ENCODE measurements at regions not wholly inside any gene's neighbourhood (a gene's known extent, or its start where the extent isn't known, plus 50 kb on each side); places are given as distances from the start of the nearest gene placed in this dataset.
A peak's percentile ranks its signal among the peaks of the same experiment; 100 is the strongest.
"Not testable (repeated sequence)": the region's sequence is repeated elsewhere in the genome, so short reads cannot be mapped to it uniquely, and the experiment has no call there.

GRCh38 chr1:101185421-101185820 lies 51.4 kb upstream of the S1PR1 start:
- Mint-ChIP-seq H3K36me3 (ENCODE audit: low read depth) (no peaks in the 10 kb centered on the region), H3K4me3 (no peak overlapping the region)

GRCh38 chr1:101183388-101183699 lies 53.5 kb upstream of the S1PR1 start:
- no peaks in the 10 kb centered on the region for H3K9me3 Mint-ChIP-seq
- peaks cover 48% of the 10 kb centered on the region for H3K4me1 Mint-ChIP-seq
- peak overlapping the region; percentile 51 for H3K4me3 Mint-ChIP-seq
- no peak for ATAC-seq (replicated peaks)
- peaks cover 12% of the 10 kb centered on the region for H3K36me3 Mint-ChIP-seq (ENCODE audit: low read depth)
- peak overlapping the region; percentile 62 for H3K27ac Mint-ChIP-seq
- H3K27me3 Mint-ChIP-seq, result no peaks in the 10 kb centered on the region

More at GRCh38 chr1:101185421-101185820, 51.4 kb upstream of the S1PR1 start:
- H3K27me3 Mint-ChIP-seq, result no peaks in the 10 kb centered on the region
- H3K27ac Mint-ChIP-seq, result no peak overlapping the region
- no peak for ATAC-seq (replicated peaks)
- H3K9me3 Mint-ChIP-seq, result no peaks in the 10 kb centered on the region
- peaks cover 36% of the 10 kb centered on the region for H3K4me1 Mint-ChIP-seq

- ATAC-seq (replicated peaks), result no peak
- Mint-ChIP-seq H3K36me3 (ENCODE audit: low read depth) (peaks cover 13% of the 10 kb centered on the region), H3K4me1 (peaks cover 48% of the 10 kb centered on the region), H3K9me3 (no peaks in the 10 kb centered on the region), H3K27ac (peak overlapping the region; percentile 99), H3K4me3 (peak overlapping the region; percentile 51), H3K27me3 (no peaks in the 10 kb centered on the region)
These were observed 54.0 kb upstream of the S1PR1 start for GRCh38 chr1:101182627-101183387.

- no peak for ATAC-seq (replicated peaks)
- Mint-ChIP-seq H3K4me1 (peaks cover 45% of the 10 kb centered on the region), H3K4me3 (peak overlapping the region; percentile 51), H3K36me3 (ENCODE audit: low read depth) (peaks cover 13% of the 10 kb centered on the region), H3K9me3 (no peaks in the 10 kb centered on the region), H3K27ac (peak overlapping the region; percentile 99), H3K27me3 (no peaks in the 10 kb centered on the region)
These were observed 54.9 kb upstream of the S1PR1 start for GRCh38 chr1:101181930-101182329.

GRCh38 chr1:101178688-101179491 lies 57.9 kb upstream of the S1PR1 start:
- H3K27ac Mint-ChIP-seq, result peak overlapping the region; percentile 99
- peaks cover 35% of the 10 kb centered on the region for H3K4me1 Mint-ChIP-seq
- H3K36me3 Mint-ChIP-seq (ENCODE audit: low read depth), result peaks cover 13% of the 10 kb centered on the region
- H3K27me3 Mint-ChIP-seq, result no peaks in the 10 kb centered on the region
- H3K4me3 Mint-ChIP-seq, result peak overlapping the region; percentile 78
- ATAC-seq (replicated peaks), result peak; percentile 75
- H3K9me3 Mint-ChIP-seq, result no peaks in the 10 kb centered on the region

GRCh38 chr1:101178341-101178687 lies 58.5 kb upstream of the S1PR1 start:
- ATAC-seq (replicated peaks), result no peak
- Mint-ChIP-seq H3K36me3 (ENCODE audit: low read depth) (peaks cover 13% of the 10 kb centered on the region), H3K4me3 (peak overlapping the region; percentile 78), H3K27me3 (no peaks in the 10 kb centered on the region), H3K9me3 (no peaks in the 10 kb centered on the region), H3K4me1 (peaks cover 35% of the 10 kb centered on the region), H3K27ac (peak overlapping the region; percentile 99)

DNA sequence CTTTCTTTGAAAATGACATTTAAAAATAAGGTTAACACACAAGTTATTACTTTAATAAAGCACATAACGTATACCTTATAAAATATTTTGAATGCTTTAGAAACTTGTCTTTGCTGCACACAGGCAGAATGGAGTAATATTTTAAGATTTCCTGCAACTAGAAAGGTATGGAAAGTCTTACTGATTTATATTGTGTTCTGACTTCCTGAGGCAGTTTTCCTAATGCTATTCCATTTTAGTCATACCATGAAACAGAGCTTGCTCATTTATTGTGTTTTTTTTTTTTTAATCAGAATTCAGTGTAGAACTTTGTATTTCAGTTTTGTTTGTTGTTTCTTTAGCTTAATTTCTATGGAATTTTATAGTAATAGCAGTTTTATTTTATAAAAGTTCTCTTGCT lies 60.9 kb upstream of the S1PR1 start:
- H3K9me3 Mint-ChIP-seq, result no peaks in the 10 kb centered on the region
- no peaks in the 10 kb centered on the region for H3K27me3 Mint-ChIP-seq
- peak overlapping the region; percentile 34 for H3K27ac Mint-ChIP-seq
- ATAC-seq (replicated peaks), result no peak
- H3K36me3 Mint-ChIP-seq (ENCODE audit: low read depth), result peaks cover 13% of the 10 kb centered on the region
- H3K4me3 Mint-ChIP-seq, result no peak overlapping the region
- H3K4me1 Mint-ChIP-seq, result peaks cover 27% of the 10 kb centered on the region

- H3K27ac Mint-ChIP-seq, result peak overlapping the region; percentile 34
- no peaks in the 10 kb centered on the region for H3K9me3 Mint-ChIP-seq
These were observed 61.4 kb upstream of the S1PR1 start for GRCh38 chr1:101175466-101175865.

DNA sequence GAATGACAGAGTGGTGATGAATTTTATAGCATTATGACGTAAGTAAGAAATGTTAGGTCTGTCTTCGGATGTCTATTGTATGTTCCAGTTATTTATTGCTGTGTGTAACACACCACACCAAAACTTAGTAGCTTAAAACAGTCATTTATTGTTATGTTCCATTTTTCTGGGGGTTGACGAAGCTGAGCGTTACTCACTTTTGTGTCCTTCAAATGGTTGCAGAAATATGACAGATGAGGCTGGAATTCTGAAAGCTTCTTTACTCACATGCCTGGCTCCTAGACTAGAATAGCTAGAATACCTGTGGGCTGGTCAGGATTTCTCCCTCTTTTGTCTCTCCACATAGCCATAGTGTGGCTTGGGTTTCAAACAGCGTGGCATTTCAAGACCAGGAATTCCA lies 62.1 kb upstream of the S1PR1 start:
- H3K27ac Mint-ChIP-seq, result no peak overlapping the region
- no peaks in the 10 kb centered on the region for H3K9me3 Mint-ChIP-seq
- peak overlapping the region; percentile 22 for H3K4me3 Mint-ChIP-seq
- H3K36me3 Mint-ChIP-seq (ENCODE audit: low read depth), result peaks cover 13% of the 10 kb centered on the region
- peaks cover 23% of the 10 kb centered on the region for H3K4me1 Mint-ChIP-seq
- no peak for ATAC-seq (replicated peaks)
- H3K27me3 Mint-ChIP-seq, result no peaks in the 10 kb centered on the region

More at GRCh38 chr1:101175466-101175865, 61.4 kb upstream of the S1PR1 start:
- Mint-ChIP-seq H3K36me3 (ENCODE audit: low read depth) (peaks cover 13% of the 10 kb centered on the region), H3K4me3 (no peak overlapping the region), H3K27me3 (no peaks in the 10 kb centered on the region), H3K4me1 (peaks cover 27% of the 10 kb centered on the region)
- no peak for ATAC-seq (replicated peaks)

- Mint-ChIP-seq H3K4me1 (peaks cover 20% of the 10 kb centered on the region), H3K4me3 (peak overlapping the region; percentile 51), H3K36me3 (ENCODE audit: low read depth) (peaks cover 11% of the 10 kb centered on the region), H3K27ac (peak overlapping the region; percentile 77)
- not testable (repeated sequence) for ATAC-seq (replicated peaks); H3K27me3 Mint-ChIP-seq; H3K9me3 Mint-ChIP-seq
These were observed 62.5 kb upstream of the S1PR1 start for GRCh38 chr1:101174298-101174697.

- peaks cover 3% of the 10 kb centered on the region for H3K9me3 Mint-ChIP-seq
- no peak overlapping the region for H3K4me3 Mint-ChIP-seq
- H3K27ac Mint-ChIP-seq, result no peak overlapping the region
- H3K27me3 Mint-ChIP-seq, result no peaks in the 10 kb centered on the region
- ATAC-seq (replicated peaks), result no peak
- H3K36me3 Mint-ChIP-seq (ENCODE audit: low read depth), result no peaks in the 10 kb centered on the region
- peaks cover 28% of the 10 kb centered on the region for H3K4me1 Mint-ChIP-seq
These were observed 66.2 kb upstream of the S1PR1 start for GRCh38 chr1:101170506-101171050.

DNA sequence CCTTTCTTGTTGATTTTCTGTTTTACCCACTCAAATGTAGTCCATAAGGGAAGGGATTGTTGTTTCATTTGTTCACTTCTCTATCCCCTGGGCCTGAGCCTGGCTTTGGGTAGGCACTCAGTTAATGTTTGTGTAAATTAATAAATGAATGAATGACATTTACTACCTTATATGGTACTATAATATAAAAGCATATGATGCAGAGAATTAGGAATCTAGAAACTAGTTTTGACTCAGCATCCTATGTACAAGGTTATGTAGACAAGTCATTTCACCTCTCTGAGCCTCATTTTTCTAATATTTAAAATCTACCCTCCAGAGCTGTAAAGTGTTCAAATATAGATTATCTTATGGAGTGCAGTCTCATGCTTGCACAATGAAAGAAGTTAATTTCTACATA lies 68.9 kb upstream of the S1PR1 start:
- Mint-ChIP-seq H3K27ac (peak overlapping the region; percentile 18), H3K27me3 (no peaks in the 10 kb centered on the region), H3K4me1 (peaks cover 17% of the 10 kb centered on the region), H3K4me3 (peak overlapping the region; percentile 5), H3K36me3 (ENCODE audit: low read depth) (no peaks in the 10 kb centered on the region), H3K9me3 (peaks cover 3% of the 10 kb centered on the region)
- ATAC-seq (replicated peaks), result peak; percentile 97

DNA sequence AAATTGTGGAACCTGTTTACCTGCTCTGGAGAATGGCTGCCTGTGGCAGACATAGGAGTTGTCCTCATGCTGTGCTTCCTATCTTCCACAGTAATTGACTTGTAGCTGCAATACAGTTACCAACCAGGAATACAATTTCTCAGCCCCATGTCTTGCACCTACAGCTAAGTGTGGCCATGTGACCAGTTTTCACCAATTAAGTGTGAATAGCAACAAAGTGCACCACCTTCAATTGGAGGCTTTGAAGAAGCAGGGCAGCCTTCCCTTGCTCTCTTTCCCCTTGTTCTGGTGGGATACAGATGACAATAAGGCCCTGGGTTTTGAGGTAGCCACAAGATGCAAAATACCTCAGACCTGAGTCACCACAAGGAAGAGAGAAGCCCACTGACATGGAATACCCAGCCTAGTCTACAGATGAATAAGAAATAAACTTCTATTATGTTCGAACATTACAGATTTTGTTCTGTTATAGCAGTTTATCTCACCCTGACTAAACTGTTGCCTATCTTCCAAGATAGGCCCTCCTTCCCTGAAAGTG lies 70.2 kb upstream of the S1PR1 start:
- no peak overlapping the region for H3K27ac Mint-ChIP-seq
- no peak for ATAC-seq (replicated peaks)
- H3K36me3 Mint-ChIP-seq (ENCODE audit: low read depth), result no peaks in the 10 kb centered on the region

GRCh38 chr1:101165954-101166353 lies 70.9 kb upstream of the S1PR1 start:
- H3K4me1 Mint-ChIP-seq, result peaks cover 17% of the 10 kb centered on the region
- H3K27ac Mint-ChIP-seq, result no peak overlapping the region
- H3K9me3 Mint-ChIP-seq, result peaks cover 3% of the 10 kb centered on the region
- no peaks in the 10 kb centered on the region for H3K27me3 Mint-ChIP-seq
- ATAC-seq (replicated peaks), result no peak
- H3K4me3 Mint-ChIP-seq, result no peak overlapping the region
- H3K36me3 Mint-ChIP-seq (ENCODE audit: low read depth), result no peaks in the 10 kb centered on the region

More for the DNA sequence above, 70.2 kb upstream of the S1PR1 start:
- Mint-ChIP-seq H3K4me1 (peaks cover 17% of the 10 kb centered on the region), H3K27me3 (no peaks in the 10 kb centered on the region), H3K9me3 (peaks cover 3% of the 10 kb centered on the region), H3K4me3 (no peak overlapping the region)
